Endometrium (tissue), 2 donors: ENCODE measurements at regions not wholly inside any gene's neighbourhood (a gene's known extent, or its start where the extent isn't known, plus 50 kb on each side); places are given as distances from the start of the nearest gene placed in this dataset.

ENCODE experiments used
- FAIRE-seq: peaks from 2 replicates; lab custom pipeline; 2012; peaks lifted over from hg19 to GRCh38; lab: Jason Lieb, UNC
- donor health status: control.
- donor health status: control.

DNA sequence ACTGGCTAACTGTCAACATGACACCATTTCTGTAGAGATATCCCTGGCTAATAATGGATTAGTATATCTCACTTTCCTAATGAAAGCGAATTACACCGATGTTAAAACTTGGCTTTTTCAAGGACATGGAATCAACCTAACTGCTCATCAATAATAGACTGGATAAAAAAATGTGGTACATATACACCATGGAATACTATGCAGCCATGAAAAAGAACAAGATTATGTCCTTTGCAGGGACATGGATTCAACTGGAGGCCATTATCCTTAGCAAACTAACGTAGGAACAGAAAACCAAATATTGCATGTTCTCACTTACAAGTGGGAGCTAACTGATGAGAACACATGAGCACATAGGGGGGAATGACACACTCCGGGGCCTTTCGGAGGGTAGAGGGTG, 62.6 kb downstream of the ZIC1 start:
- no peak for FAIRE-seq

DNA sequence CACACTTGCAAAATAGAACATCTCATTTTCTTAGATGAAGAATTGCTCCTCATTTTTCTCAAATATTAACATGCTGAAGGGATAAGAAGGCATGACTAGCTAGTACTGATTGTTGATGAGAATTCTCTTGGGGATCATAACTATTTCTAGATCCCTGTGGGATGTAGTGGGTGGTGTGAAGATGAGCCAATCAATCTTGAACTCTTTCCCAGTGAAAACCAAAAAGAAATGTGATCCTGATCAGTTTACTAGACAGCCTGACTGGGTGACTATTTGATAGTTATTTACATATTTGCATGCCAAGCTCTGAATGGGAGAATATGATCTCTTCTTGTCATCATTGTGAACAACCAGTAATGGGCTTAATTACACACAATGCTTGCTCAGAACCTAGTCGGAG, 63.7 kb downstream of the ZIC1 start:
- FAIRE-seq, result no peak

GRCh38 chr3:147483145-147483544, 74.0 kb downstream of the ZIC1 start:
- no peak for FAIRE-seq

DNA sequence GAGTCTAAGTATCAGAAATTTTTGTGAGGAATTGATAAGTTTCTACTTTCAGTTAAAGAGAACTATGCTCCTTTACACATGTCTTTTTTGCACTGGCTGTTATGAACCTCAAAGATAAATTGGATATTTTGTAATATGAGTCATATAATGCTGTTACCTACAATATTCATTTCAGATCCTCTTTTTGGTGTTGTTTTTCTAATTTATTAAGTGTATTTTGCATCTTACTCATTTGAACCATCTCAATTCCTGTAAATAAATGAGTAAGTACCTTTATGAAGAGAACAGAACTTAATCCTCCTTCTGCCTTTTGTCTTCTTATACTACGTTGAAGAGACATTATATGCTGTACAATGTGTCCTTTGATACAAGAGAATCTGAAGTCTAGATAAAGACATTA, 74.4 kb downstream of the ZIC1 start:
- no peak for FAIRE-seq

- no peak for FAIRE-seq
Measured at GRCh38 chr3:147493065-147493464, 83.9 kb downstream of the ZIC1 start.

GRCh38 chr3:147493666-147494065, 84.5 kb downstream of the ZIC1 start:
- no peak for FAIRE-seq

DNA sequence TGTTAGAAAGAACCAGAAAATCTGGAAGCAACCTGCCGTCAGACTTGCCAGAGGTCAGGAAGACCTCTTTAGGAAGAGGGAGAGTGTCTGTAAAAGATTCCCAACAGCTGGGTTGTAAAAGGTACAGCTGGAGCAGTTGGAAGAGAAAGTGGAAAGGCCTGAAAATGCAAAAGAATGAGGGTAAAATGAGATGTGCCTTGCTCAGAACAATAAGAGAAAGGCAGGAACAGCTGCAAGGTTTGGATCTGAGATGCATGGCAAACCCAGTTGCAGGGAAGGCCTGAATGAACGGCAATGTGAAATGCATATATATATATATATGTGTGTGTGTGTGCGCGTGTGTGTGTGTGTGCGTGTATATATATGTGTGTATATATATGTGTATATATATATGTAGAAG, 88.1 kb downstream of the ZIC1 start:
- no peak for FAIRE-seq

DNA sequence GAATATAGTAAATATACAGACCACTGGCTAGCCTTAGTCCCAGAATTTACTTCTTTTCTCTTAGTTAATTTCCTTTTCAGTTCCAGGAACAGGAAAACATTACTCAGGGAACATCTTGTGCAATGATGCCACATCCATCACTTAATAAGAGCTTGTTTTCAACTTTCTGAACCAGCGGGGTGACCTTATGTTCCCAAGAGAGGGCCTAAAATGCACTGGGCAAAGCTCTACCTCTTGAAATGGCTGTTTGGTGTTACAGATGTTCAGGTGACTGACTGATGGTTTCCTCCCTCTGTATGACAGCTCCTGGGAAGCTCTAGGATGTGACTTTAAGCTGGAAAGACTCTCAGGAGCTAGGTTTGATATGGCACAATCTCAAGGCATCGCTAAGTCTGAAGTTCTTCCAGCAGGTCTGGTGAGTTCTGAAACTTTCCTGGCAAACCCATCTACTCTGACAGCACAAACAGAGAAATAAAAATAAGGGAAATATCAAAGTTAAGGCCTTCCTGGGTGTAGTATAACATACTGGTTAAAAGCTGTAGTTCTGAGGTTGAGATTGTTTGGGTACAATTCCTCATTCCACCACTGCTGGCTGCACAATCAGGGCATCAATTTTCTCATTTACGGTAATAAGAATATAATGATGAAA, 98.6 kb downstream of the ZIC1 start:
- FAIRE-seq, result no peak

DNA sequence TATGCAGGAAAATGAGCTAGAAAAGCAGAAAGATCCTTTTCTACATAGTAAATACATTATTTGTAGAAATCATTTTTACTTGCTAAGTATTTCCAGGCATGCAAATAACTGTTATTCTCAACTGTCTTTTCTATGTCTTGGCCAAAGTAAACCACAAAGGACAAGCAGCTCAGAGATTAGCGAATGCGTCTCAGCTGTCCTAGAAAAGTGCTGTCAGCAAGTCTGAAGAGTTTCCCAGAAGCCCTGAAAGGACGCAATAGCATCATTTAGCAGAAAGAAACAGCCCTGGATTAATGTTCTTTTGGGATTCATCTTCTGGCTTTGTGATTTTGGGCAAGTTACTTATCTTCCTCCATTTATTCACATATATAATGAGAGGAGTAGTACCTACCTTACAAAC, 100.3 kb downstream of the ZIC1 start:
- no peak for FAIRE-seq

DNA sequence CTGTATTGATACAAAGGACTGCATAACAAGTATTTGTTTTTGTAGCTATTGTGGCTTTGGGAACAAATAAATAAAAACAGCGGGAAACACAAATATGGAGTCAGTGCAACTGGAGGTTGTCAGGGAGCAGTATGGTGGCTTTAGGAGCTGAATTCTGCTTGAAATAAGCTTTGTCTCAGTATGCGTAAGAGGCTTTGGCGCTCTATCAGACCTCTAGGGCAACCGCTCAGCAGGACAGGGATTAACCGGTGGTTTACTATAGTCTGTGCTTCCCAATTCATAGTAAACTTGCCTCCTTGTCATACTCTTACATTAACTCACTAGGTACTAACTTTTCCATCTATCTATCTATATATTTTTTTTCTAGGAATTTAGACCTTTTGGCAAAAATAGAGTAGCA, 104.6 kb downstream of the ZIC1 start:
- no peak for FAIRE-seq

- FAIRE-seq, result no peak
Measured at GRCh38 chr3:147514366-147515160, 105.4 kb downstream of the ZIC1 start.

DNA sequence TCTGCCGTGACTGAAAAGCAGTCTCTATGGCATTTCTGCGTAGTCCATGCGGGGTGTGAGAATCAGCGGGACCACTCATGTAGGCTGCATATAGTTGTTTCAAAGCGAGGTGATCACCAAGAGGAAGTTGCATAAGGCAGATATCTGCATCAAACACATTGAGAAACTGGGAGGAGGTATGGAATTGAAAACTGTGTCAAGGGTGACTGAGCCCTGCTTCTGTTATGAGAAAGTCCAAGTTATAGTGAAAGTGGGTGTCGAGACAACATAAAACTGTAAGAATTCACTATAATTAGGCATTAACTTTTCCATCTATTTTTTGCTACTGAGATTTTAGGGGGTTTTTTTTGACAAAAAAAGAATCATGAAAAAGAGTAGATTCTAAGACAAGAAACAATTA, 109.3 kb downstream of the ZIC1 start:
- FAIRE-seq, result no peak

- no peak for FAIRE-seq
Measured at GRCh38 chr3:147521646-147522045, 112.5 kb downstream of the ZIC1 start.

- peak; percentile 54 for FAIRE-seq
Measured at GRCh38 chr3:147522780-147523179, 113.6 kb downstream of the ZIC1 start.

DNA sequence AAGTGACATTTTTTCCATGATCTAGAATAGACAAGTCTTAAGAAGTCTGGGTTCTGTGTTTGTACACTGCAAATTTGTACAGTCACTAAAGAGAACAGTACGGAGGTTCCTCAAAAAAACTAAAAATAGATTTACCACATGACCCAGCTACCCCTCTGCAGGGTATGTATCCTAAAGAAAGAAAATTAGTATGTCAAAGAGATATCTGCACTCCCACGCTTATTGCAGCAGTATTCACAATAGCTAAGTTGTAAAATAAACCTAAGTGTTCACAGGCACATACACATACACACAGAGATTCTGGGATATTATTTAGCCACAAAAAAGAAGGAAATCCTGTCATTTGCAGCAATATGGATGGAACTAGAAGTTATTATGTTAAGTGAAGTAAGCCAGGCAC, 120.4 kb downstream of the ZIC1 start:
- FAIRE-seq, result no peak

DNA sequence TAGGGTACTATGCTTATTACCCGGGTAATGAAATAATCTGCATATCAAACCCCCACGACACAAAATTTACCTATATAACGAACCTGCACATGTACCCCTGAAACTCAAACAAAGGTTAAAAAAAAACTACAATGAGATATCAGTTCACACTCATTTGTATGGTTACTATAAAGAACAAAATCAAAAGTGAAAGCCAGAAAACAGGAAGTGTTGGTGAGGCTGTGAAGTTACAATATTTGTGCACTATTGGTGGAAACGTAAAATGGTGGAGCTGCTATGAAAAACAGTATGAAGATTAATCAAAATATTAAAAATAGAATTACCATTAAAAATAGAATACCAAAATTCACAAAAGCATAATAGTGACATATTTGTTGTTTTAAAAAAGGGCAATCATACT, 128.9 kb downstream of the ZIC1 start:
- no peak for FAIRE-seq

GRCh38 chr3:147540921-147541320, 131.8 kb downstream of the ZIC1 start:
- FAIRE-seq, result no peak

GRCh38 chr3:147544290-147544689, 135.1 kb downstream of the ZIC1 start:
- no peak for FAIRE-seq

GRCh38 chr3:147551491-147551890, 142.3 kb downstream of the ZIC1 start:
- no peak for FAIRE-seq

- no peak for FAIRE-seq
Measured at GRCh38 chr3:147554332-147554731, 145.2 kb downstream of the ZIC1 start.

DNA sequence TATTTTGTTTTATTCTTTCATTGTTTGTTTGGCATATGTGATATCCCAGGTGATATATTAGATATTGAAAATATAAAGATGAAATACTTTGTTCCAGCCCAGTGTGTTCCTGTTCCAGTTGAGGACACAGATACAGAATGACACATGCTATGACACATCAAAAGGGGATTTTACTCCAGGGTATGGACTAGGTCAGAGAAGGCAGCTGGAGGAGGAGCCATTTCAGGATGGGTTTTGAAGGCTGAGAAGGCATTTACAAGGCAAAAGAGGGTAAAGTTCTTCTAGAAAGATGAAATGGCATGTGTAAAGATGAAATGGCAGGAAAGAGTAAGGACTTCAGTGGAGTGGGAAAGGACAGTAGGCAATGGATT, 163.8 kb downstream of the ZIC1 start:
- no peak for FAIRE-seq

GRCh38 chr3:147574621-147575020, 165.5 kb downstream of the ZIC1 start:
- FAIRE-seq, result no peak

DNA sequence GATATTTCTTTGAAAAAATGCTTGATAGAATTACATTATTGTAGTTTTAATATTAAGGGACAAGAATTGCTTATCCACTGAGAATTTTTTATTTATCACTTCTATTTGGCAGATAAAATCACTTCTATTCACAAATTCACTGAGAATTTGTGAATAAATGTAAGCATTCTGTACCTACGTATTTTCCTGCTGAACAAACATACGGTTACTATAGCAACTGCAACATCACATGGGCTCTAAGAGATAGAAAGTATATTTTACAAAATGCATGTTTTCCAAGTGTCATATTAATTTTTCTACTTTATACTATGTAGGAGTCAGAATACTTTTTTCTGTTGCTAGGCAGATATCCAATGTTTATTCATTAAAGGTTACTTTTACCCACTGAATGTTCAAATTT, 166.2 kb downstream of the ZIC1 start:
- no peak for FAIRE-seq

DNA sequence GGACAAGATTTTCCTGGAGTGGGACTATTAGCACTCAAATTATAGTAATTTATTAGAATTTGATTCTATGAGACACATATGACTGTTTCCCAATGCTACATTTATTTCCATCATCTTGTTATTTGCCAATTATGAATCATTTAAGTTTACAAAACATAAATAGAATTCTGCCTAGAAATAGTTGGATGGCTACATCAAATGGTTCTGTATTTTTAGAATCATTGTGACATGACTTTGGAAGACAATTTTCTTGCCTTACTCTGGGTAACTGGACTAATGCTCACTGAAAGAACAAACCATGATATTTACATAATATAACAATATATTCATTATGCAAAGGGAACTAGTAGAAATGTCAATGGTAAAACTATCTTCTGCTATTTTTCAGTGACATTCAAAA, 173.5 kb downstream of the ZIC1 start:
- no peak for FAIRE-seq
